NOMO-1 treated with DMSO at 0.1 percent for 48 hours (cell line): ENCODE measurements at regions not wholly inside any gene's neighbourhood (a gene's known extent, or its start where the extent isn't known, plus 50 kb on each side); places are given as distances from the start of the nearest gene placed in this dataset.
"Not testable (repeated sequence)": the region's sequence is repeated elsewhere in the genome, so short reads cannot be mapped to it uniquely, and the experiment has no call there.

Experiments used
- DNase-seq: peaks from one replicate; lab custom pipeline; 2025; ENCODE audit not compliant: unreplicated experiment; lab: John Stamatoyannopoulos, UW

GRCh38 chr13:86253497-86253896 lies 454.3 kb upstream of the SLITRK6 start:
- not testable (repeated sequence) for DNase-seq

- DNase-seq = not testable (repeated sequence)
Measured at GRCh38 chr13:86255820-86256219, 456.6 kb upstream of the SLITRK6 start.

DNA sequence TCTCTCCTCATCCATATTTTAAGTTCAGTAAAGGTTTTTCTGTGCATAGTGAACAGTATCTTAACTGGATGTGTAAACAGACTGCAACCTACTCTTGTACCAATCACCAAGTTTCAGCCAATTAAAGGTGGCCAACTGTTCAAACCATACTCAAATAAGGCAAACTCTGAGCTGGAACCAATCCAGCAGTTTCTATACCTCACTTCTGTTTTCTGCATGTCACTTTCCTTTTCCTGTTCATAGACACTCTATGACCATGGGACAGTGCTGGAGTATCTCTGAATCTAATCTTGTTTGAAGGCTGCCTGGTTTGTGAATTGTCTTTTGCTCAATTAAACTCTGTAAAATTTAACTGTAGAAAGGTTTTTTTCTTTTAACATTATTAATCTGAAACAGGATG lies 470.3 kb upstream of the SLITRK6 start:
- DNase-seq = no peak

DNA sequence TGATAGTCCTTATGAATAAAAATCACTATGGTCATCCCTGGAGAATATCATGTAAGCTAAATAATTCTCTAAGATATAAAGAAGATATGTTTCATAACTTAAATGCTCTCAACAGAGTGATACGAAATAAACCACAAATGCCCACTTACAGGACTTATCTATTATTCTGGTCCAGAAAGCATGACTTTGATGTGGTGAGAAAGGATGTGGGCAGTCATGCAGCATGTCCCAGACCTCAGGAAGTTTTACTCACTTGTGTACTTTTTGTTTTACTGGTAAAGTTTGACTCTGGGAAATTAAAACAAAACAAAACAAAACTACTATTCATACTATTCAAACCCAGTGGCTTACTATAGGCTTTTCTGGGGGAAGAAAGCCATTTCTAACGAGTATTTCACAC lies 483.2 kb upstream of the SLITRK6 start:
- DNase-seq = no peak

DNA sequence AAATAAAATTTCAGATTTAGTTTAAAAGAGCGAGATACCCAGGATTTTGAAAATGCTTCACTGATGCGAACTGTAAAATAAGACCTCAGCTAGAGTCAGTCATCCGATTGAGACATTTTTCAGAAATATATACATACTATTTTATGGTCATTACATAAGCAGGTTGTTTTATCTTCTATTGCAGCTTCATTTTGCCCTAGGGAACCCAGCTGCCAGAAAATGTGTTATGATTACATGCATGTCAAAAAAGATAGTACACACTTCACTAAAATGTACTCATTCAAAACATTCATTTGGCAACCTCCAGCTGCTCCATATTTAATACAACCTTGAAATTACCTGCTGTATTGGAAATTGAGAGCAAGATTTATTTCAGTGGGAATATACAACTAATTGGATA lies 483.8 kb upstream of the SLITRK6 start:
- no peak for DNase-seq

DNA sequence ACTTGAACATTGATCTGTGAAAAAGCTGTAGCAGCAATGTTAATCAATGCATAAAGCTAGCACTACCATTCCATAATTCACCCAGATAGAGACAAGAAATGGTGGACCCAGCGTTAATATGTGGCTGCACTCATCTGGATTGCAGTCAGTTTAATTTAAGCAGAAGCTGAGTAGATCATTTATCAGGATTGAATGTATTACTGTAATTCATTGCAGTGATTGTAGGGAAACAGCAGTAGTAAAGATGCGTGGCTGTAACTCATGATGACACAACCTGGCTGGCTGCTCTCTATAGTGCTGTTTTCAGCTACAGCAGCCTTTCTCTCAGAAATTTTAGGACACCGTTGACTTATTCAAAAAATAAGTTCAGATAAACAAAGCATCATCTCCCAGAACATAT lies 499.5 kb upstream of the SLITRK6 start:
- no peak for DNase-seq

GRCh38 chr13:86299128-86299527 lies 499.9 kb upstream of the SLITRK6 start:
- no peak for DNase-seq

GRCh38 chr13:86309881-86310280 lies 510.7 kb upstream of the SLITRK6 start:
- no peak for DNase-seq

DNA sequence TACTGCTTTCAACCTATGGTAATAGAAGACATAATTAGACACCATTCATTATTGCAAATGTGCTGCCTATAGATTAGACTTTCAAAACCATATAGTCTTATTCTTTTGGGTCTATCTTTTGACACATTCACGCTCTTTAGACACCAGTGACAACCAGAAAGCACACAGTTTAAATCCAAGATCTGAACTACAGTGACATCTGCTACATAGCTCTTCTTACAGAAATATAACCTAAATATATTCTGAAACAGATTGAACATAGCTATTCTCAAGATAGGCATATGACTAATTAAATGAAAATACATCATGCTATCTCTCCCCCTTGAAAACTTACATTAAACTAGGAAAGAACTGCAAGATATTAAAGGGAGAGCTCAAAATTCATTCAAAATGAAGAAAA lies 514.2 kb upstream of the SLITRK6 start:
- no peak for DNase-seq

DNA sequence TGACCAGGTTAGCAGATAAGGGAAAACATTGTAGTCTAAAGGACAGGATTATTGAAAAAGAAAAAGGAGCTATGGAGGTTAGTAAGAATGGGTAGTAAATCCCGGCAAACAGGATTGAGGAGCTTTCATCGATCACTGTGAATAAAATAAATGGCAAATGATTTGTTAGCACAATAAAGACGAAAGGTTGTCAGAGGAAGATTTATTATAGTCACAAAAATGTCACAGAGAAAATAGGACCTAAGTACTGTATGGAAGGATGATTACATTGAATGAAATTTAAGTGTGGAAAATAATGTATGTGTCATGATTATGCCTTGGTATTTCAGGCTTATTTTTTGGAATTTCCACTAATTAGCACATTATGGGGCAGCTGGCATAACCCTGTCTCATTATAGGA lies 519.2 kb upstream of the SLITRK6 start:
- DNase-seq = no peak

DNA sequence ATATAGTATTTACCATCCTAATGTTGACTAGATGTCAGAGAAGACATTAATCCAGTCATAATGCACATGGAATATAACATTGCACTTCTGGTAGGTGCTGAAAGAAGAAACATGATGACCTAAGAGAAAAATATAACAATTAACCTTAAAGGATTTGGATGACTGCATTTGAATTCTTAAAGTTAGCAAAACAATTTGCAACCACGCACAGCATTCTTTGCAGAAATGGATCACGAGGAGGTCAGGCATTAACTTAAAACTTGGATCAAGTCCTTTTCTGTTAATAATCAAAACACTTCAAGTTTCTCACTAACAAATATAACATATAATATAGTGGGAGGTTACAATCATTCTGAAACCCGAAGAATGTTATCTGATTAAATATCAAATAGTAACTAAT lies 525.0 kb upstream of the SLITRK6 start:
- DNase-seq = no peak

- DNase-seq = no peak
Measured at GRCh38 chr13:86355301-86355700, 556.1 kb upstream of the SLITRK6 start.

GRCh38 chr13:86357106-86357505 lies 557.9 kb upstream of the SLITRK6 start:
- no peak for DNase-seq

DNA sequence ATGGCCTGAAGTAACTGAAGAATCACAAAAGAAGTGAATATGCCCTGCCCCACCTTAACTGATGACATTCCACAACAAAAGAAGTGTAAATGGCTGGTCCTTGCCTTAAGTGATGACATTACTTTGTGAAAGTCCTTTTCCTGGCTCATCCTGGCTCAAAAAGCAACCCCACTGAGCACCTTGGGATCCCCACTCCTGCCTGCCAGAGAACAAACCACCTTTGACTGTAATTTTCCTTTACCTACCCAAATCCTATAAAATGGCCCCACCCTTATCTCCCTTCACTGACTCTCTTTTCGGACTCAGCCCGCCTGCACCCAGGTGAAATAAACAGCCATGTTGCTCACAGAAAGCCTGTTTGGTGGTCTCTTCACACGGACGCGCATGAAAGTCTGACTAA lies 564.5 kb upstream of the SLITRK6 start:
- DNase-seq = not testable (repeated sequence)

- no peak for DNase-seq
Measured at GRCh38 chr13:86368924-86369323, 569.7 kb upstream of the SLITRK6 start.

GRCh38 chr13:86377451-86377850 lies 578.2 kb upstream of the SLITRK6 start:
- no peak for DNase-seq

DNA sequence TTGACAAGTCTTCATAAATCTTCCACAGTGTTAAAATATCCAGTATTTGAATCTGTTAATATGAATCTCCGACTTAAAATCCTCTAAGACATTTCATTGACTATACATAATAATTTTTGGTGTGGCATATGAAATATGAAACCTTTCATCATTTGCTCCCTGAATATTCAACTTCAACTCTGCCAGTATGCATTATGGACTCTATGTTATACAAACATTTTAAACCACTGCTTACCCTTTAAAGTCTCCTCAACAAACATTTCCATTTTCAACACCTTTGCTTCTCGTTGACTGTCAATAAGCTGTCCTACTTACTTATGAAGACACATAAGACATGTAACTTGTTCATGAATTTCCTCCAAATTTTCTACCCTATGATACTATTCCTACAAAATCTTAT lies 579.4 kb upstream of the SLITRK6 start:
- DNase-seq = no peak

DNA sequence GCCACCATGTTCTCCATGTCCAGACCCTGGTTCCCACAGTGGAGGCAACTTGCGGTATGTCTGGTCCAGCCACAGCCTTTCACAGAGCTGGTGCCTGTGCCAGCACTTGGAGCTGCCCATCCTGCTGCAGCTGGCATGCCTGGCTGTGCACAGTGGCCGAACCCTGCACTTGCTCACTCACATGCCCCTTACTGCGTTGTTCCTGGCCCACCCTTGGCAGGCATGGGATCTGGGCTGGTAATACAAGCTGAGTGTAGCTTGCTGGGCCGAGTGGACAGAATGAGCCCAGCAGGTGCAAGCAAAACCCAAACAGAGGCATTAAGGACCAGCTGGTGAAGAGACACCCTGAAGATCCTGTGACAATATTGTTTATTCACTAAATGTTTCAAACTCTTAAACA lies 583.9 kb upstream of the SLITRK6 start:
- DNase-seq = no peak

DNA sequence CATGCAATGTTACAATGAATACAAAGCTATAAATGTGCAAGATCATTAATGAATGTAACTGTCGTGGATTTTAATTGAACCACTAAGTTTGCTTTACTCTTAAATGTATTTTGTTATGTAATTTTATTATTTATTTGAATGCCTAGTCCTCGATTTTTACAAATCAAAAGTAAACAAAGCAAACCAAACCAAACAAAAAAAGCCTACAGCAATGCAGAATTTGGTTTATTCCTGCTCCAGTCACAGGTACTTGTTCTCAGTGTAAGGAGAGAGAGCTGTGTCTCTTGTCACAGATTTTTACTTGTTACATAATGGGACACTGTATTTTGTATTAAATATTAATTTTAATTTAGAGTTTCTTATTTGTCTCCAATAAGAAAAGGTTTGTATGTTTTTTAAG lies 584.3 kb upstream of the SLITRK6 start:
- DNase-seq = no peak

DNA sequence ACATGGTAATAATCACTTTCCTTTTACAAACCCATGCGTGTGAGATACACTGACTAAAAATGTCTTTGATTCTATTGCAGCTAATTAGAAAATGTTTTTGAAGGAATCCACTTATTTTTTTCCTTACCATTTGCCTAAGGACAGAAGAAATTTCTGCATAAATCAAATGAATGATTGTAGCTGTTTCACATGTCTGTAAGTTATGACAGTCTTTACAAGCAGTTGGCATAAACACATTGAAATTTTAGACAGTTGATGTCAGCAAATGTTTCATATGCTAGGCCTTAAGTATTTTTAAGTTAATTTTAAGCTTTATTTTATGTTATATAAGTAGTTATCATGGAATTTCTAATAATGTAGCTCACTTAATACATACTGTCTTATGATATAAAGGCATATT lies 598.4 kb upstream of the SLITRK6 start:
- no peak for DNase-seq

DNA sequence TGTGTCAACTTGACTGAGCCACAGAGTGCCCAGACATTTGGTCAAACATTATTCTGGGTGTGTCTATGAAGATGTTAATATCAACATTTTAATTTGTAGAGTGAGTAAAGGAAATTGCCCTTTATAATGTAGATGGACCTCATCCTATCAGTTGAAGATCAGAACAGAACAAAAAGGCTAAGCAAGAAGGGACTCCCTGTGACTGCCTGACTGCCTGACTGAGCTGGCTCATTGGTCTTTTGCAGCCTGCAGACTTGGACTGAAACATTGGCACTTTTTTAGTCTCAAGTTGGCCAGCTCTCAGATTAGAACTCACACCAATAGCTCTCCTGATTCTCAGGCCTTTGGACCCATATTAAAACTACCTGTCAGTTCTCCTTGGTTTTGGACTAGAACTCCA lies 600.4 kb upstream of the SLITRK6 start:
- no peak for DNase-seq

GRCh38 chr13:86402500-86402899 lies 603.3 kb upstream of the SLITRK6 start:
- no peak for DNase-seq

DNA sequence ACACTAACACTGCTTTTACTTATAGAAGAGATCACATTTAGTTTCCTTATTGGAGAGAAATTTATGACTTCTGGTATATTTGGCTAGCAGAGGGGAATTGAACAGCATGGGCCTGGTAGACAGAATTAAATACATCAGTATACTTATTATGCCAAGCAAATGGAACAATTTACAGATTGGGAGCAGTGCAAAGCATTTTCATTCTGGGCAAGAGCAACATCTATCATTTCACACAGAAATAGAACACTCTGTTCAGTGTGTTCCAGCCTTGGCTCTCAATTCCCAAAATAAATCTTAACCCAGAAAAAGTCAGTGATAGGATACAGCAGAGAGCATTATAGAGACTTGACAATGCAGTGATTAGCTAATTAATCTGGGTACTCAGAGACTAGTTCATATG lies 604.0 kb upstream of the SLITRK6 start:
- no peak for DNase-seq
